ENCODE measurements at regions not wholly inside any gene's neighbourhood (a gene's known extent, or its start where the extent isn't known, plus 50 kb on each side); places are given as distances from the start of the nearest gene placed in this dataset.

- TF ChIP-seq SMARCA4 (IDR thresholded peaks at IDR 0.05) (0 out of 2 replicates have a peak, but pooled peaks have one; percentile 44), FOSL1 (tag; conservative IDR thresholded peaks at IDR 0.05) (no peak), RHOXF2B (CRISPR knock-in tag; conservative IDR thresholded peaks at IDR 0.05) (no peak), MEIS2 (IDR thresholded peaks at IDR 0.05; ENCODE audit: partially characterized antibody) (peak; percentile 31), PRDM10 (IDR thresholded peaks at IDR 0.05; ENCODE audit: partially characterized antibody) (no peak), SOX6 (IDR thresholded peaks at IDR 0.05) (0 out of 2 replicates have a peak, but pooled peaks have one; percentile 34), SMARCE1 (IDR thresholded peaks at IDR 0.05) (0 out of 2 replicates have a peak, but pooled peaks have one; percentile 54), POLR2A (conservative IDR thresholded peaks at IDR 0.05) (no peak), EHMT2 (IDR thresholded peaks at IDR 0.05) (0 out of 2 replicates have a peak, but pooled peaks have one; percentile 44), NFYB (IDR thresholded peaks at IDR 0.05; ENCODE audit: extremely low read depth, insufficient read length) (no peak), ZNF707 (CRISPR knock-in tag; conservative IDR thresholded peaks at IDR 0.05) (no peak), ZBTB26 (CRISPR knock-in tag; IDR thresholded peaks at IDR 0.05) (no peak), MAFG (tag; conservative IDR thresholded peaks at IDR 0.05) (no peak), SAP30 (IDR thresholded peaks at IDR 0.05; ENCODE audit: borderline replicate concordance, insufficient read depth, low read depth, low read length, poor library complexity, severe bottlenecking) (no peak), MAFK (IDR thresholded peaks at IDR 0.05; ENCODE audit: low read length) (no peak), MCM7 (IDR thresholded peaks at IDR 0.05) (no peak), ZBTB12 (CRISPR knock-in tag; IDR thresholded peaks at IDR 0.05) (no peak), CBFA2T3 (IDR thresholded peaks at IDR 0.05) (peak; percentile 67), ARID1B (IDR thresholded peaks at IDR 0.05) (peak; percentile 81)
These were observed 588.1 kb upstream of the BRINP3 start (continued) for GRCh38 chr1:191065771-191066170.
